Lung (tissue), 11 donors: ENCODE measurements at regions not wholly inside any gene's neighbourhood (a gene's known extent, or its start where the extent isn't known, plus 50 kb on each side); places are given as distances from the start of the nearest gene placed in this dataset.

Experiments
- ATAC-seq: fragments of 200-7000 bp; cut with Tn5 transposase; one replicate; pipeline ENCODE4 v1.9.1; 2020; ENCODE audit warnings: moderate number of reproducible peaks; ENCODE audit not compliant: insufficient read depth, low FRiP score
- DNase-seq, 3 donors: peaks; one replicate each; pipeline ENCODE4 v3.0.0-alpha.2; 2013 to 2017
- H3K27ac ChIP-seq, 2 donors: one replicate each; pipeline ENCODE4 v1.5.1; 2013; ENCODE audit warnings: mild to moderate bottlenecking in 2 of 2, moderate library complexity in 2 of 2, control low read depth in 1 of 2, inconsistent platforms in 1 of 2, low read depth in 1 of 2, low read length in 1 of 2
- H3K27me3 ChIP-seq, 3 donors: one replicate each; pipeline ENCODE4 v1.5.1; 2013; ENCODE audit warnings: low read length in 2 of 3; ENCODE audit not compliant: control insufficient read depth in 3 of 3, insufficient read depth in 3 of 3
- H3K36me3 ChIP-seq, 4 donors: one replicate each; pipeline ENCODE4 v1.5.1; 2013; ENCODE audit warnings: low read length in 4 of 4, mild to moderate bottlenecking in 1 of 4, moderate library complexity in 1 of 4; ENCODE audit not compliant: control insufficient read depth in 4 of 4, insufficient read depth in 4 of 4
- H3K4me1 ChIP-seq, 5 donors: one replicate each; pipeline ENCODE4 v1.5.1; 2013; ENCODE audit warnings: low read length in 5 of 5, mild to moderate bottlenecking in 2 of 5, moderate library complexity in 1 of 5; ENCODE audit not compliant: control insufficient read depth in 5 of 5, insufficient read depth in 5 of 5
- H3K4me3 ChIP-seq: one replicate; pipeline ENCODE4 v1.5.1; 2013; ENCODE audit warnings: mild to moderate bottlenecking, control low read depth, moderate library complexity
- H3K9ac ChIP-seq, 2 donors: one replicate each; pipeline ENCODE4 v1.5.1; 2013; ENCODE audit warnings: low read length in 2 of 2, control low read depth in 1 of 2; ENCODE audit not compliant: insufficient read depth in 1 of 2
- H3K9me3 ChIP-seq, 4 donors: one replicate each; pipeline ENCODE4 v1.5.1; 2013; ENCODE audit warnings: low read length in 3 of 4, mild to moderate bottlenecking in 1 of 4, moderate library complexity in 1 of 4; ENCODE audit not compliant: control insufficient read depth in 4 of 4, insufficient read depth in 3 of 4
- WGBS, 2 donors: extraction: QIAGEN DNeasy Blood & Tissue Kit; methylation state at CpG; one replicate each; pipeline ENCODE4 v1.1.7; 2013; 5-methylcytosine and 5-hydroxymethylcytosine counted together
- TF ChIP-seq, protein P1 (sequence below): IDR thresholded peaks from 2 replicates; pipeline ENCODE4 v1.5.1; 2012; ENCODE audit warnings: mild to moderate bottlenecking; ENCODE audit errors: control extremely low read depth, extremely low read depth
- donor health status: control.
- donor health status: control.
- donor health status: Bipolar disorder and iron deficiency.
- donor health status: healthy.
- donor health status: DM: yes; HTN: yes; CAD: no.

- Histone ChIP-seq H3K4me3 (no peak overlapping the region), H3K36me3 (no peaks in the 10 kb centered on the region), H3K9me3 (peaks cover 0 to 3% (median 0%) of the 10 kb centered on the region in 4 donors), H3K27me3 (peaks cover 0 to 3% (median 0%) of the 10 kb centered on the region in 3 donors), H3K27ac (no peak overlapping the region), H3K4me1 (no peaks in the 10 kb centered on the region), H3K9ac (no peak overlapping the region)
- WGBS, 2 donors, result 78 to 91% methylated on average over 2 of the region's 2 CpGs
- DNase-seq, result no peak
- TF ChIP-seq, protein P1, sequence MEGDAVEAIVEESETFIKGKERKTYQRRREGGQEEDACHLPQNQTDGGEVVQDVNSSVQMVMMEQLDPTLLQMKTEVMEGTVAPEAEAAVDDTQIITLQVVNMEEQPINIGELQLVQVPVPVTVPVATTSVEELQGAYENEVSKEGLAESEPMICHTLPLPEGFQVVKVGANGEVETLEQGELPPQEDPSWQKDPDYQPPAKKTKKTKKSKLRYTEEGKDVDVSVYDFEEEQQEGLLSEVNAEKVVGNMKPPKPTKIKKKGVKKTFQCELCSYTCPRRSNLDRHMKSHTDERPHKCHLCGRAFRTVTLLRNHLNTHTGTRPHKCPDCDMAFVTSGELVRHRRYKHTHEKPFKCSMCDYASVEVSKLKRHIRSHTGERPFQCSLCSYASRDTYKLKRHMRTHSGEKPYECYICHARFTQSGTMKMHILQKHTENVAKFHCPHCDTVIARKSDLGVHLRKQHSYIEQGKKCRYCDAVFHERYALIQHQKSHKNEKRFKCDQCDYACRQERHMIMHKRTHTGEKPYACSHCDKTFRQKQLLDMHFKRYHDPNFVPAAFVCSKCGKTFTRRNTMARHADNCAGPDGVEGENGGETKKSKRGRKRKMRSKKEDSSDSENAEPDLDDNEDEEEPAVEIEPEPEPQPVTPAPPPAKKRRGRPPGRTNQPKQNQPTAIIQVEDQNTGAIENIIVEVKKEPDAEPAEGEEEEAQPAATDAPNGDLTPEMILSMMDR, result no peak
- ATAC-seq, result no peak
Measured at GRCh38 chr22:47417699-47418098, 655.2 kb downstream of the TBC1D22A start.

DNA sequence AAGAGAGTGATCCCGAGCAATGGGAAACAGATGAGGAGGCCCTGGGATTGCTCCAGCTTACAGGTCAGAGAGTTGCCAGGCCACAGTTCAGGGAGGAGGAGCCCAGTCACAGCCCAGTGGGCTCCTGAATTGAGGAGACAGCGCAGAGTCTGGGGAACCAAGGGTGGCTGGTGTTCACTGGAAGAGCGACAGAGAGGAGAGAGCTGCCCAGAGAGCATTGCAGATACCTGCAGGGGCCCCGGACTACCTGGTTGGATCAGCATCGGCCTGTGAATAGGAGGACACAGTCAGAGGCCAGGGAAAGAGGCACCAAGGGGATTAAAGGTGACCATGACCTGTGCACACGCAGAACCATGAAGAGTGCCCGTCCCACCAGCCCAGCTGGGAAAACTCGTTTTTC lies 648.6 kb downstream of the TBC1D22A start:
- no peaks in the 10 kb centered on the region for H3K4me1 ChIP-seq
- no peak overlapping the region for H3K4me3 ChIP-seq
- 80 to 86% methylated on average over 8 of the region's 8 CpGs for WGBS, 2 donors
- no peak for ATAC-seq
- DNase-seq, result no peak
- no peaks in the 10 kb centered on the region for H3K36me3 ChIP-seq
- no peak overlapping the region for H3K9ac ChIP-seq
- TF ChIP-seq, protein P1, result no peak
- no peak overlapping the region for H3K27ac ChIP-seq
- no peaks in the 10 kb centered on the region for H3K9me3 ChIP-seq
- peaks cover 0 to 5% (median 0%) of the 10 kb centered on the region in 3 donors for H3K27me3 ChIP-seq

- peaks cover 0 to 2% (median 0%) of the 10 kb centered on the region in 3 donors for H3K27me3 ChIP-seq
- TF ChIP-seq, protein P1, result no peak
- no peak for ATAC-seq
- no peak for DNase-seq
- no peak overlapping the region for H3K27ac ChIP-seq
- H3K9me3 ChIP-seq, result peaks cover 0 to 2% (median 0%) of the 10 kb centered on the region in 4 donors
- no peaks in the 10 kb centered on the region for H3K36me3 ChIP-seq
- no peak overlapping the region for H3K9ac ChIP-seq
- no peak overlapping the region for H3K4me3 ChIP-seq
- WGBS, 2 donors, result 60 to 75% methylated on average over 12 of the region's 12 CpGs
- no peaks in the 10 kb centered on the region for H3K4me1 ChIP-seq
Measured at GRCh38 chr22:47409539-47410275, 647.3 kb downstream of the TBC1D22A start.
